ENCODE measurements at regions not wholly inside any gene's neighbourhood (a gene's known extent, or its start where the extent isn't known, plus 50 kb on each side); places are given as distances from the start of the nearest gene placed in this dataset.

- H3K27me3 ChIP-seq, result no peaks in the 10 kb centered on the region
- no peak for TF ChIP-seq CTCF (IDR thresholded peaks at IDR 0.05)
- H3K27ac ChIP-seq, result no peak overlapping the region
- no peaks in the 10 kb centered on the region for H3K36me3 ChIP-seq
- no peaks in the 10 kb centered on the region for H3K9me3 ChIP-seq
- no peaks in the 10 kb centered on the region for H3K4me1 ChIP-seq (ENCODE audit: control insufficient read depth in 1 of 2, insufficient read depth in 1 of 2, low read depth in 1 of 2, low read length in 1 of 2)
- no peak overlapping the region for H3K4me3 ChIP-seq (ENCODE audit: low read depth in 1 of 2, low read length in 1 of 2)
Observed at GRCh38 chr7:45459476-45459875, 114.7 kb upstream of the ADCY1 start.

- no peaks in the 10 kb centered on the region for H3K4me1 ChIP-seq (ENCODE audit: control insufficient read depth in 1 of 2, insufficient read depth in 1 of 2, low read depth in 1 of 2, low read length in 1 of 2)
- no peak overlapping the region for H3K4me3 ChIP-seq (ENCODE audit: low read depth in 1 of 2, low read length in 1 of 2)
- TF ChIP-seq CTCF (IDR thresholded peaks at IDR 0.05), result no peak
- no peak overlapping the region for H3K27ac ChIP-seq
- H3K36me3 ChIP-seq, result no peaks in the 10 kb centered on the region
- H3K9me3 ChIP-seq, result no peaks in the 10 kb centered on the region
- no peaks in the 10 kb centered on the region for H3K27me3 ChIP-seq
Observed at GRCh38 chr7:45460379-45460778, 113.8 kb upstream of the ADCY1 start.

- H3K4me1 ChIP-seq (ENCODE audit: control insufficient read depth in 1 of 2, insufficient read depth in 1 of 2, low read depth in 1 of 2, low read length in 1 of 2), result no peaks in the 10 kb centered on the region
- no peaks in the 10 kb centered on the region for H3K9me3 ChIP-seq
Observed at GRCh38 chr7:45461026-45461425, 113.1 kb upstream of the ADCY1 start.

GRCh38 chr7:45469103-45469502 lies 105.1 kb upstream of the ADCY1 start:
- H3K4me1 ChIP-seq (ENCODE audit: control insufficient read depth in 1 of 2, insufficient read depth in 1 of 2, low read depth in 1 of 2, low read length in 1 of 2), result no peaks in the 10 kb centered on the region
- H3K27me3 ChIP-seq, result no peaks in the 10 kb centered on the region
- no peak overlapping the region for H3K27ac ChIP-seq
- H3K36me3 ChIP-seq, result no peaks in the 10 kb centered on the region
- TF ChIP-seq CTCF (IDR thresholded peaks at IDR 0.05), result no peak
- no peak overlapping the region for H3K4me3 ChIP-seq (ENCODE audit: low read depth in 1 of 2, low read length in 1 of 2)
- no peaks in the 10 kb centered on the region for H3K9me3 ChIP-seq

More at GRCh38 chr7:45461026-45461425, 113.1 kb upstream of the ADCY1 start:
- Histone ChIP-seq H3K36me3 (no peaks in the 10 kb centered on the region), H3K4me3 (ENCODE audit: low read depth in 1 of 2, low read length in 1 of 2) (no peak overlapping the region), H3K27ac (no peak overlapping the region), H3K27me3 (no peaks in the 10 kb centered on the region)
- no peak for TF ChIP-seq CTCF (IDR thresholded peaks at IDR 0.05)

GRCh38 chr7:45470031-45470430 lies 104.1 kb upstream of the ADCY1 start:
- no peaks in the 10 kb centered on the region for H3K4me1 ChIP-seq (ENCODE audit: control insufficient read depth in 1 of 2, insufficient read depth in 1 of 2, low read depth in 1 of 2, low read length in 1 of 2)
- H3K4me3 ChIP-seq (ENCODE audit: low read depth in 1 of 2, low read length in 1 of 2), result no peak overlapping the region

More at GRCh38 chr7:45470031-45470430, 104.1 kb upstream of the ADCY1 start:
- TF ChIP-seq CTCF (IDR thresholded peaks at IDR 0.05), result no peak
- no peaks in the 10 kb centered on the region for H3K27me3 ChIP-seq
- H3K36me3 ChIP-seq, result no peaks in the 10 kb centered on the region
- no peak overlapping the region for H3K27ac ChIP-seq
- no peaks in the 10 kb centered on the region for H3K9me3 ChIP-seq
